SK-N-SH treated with all-trans-retinoic acid at 6 μM for 48 hours (cell line): ENCODE measurements at regions not wholly inside any gene's neighbourhood (a gene's known extent, or its start where the extent isn't known, plus 50 kb on each side); places are given as distances from the start of the nearest gene placed in this dataset.

ENCODE experiments used
- ARNTL ChIP-seq: fragments of 450-650 bp; formaldehyde crosslinking; IDR thresholded peaks from 2 replicates; pipeline ENCODE4 v1.5.0; 2020; ENCODE audit warnings: low read depth, mild to moderate bottlenecking, moderate library complexity, borderline replicate concordance
- CREB5 ChIP-seq: fragments of 250-450 bp; sonication (Bioruptor Pico); IDR thresholded peaks from 2 replicates; pipeline ENCODE4 v1.5.1; 2020; ENCODE audit warnings: low read depth, mild to moderate bottlenecking, moderate library complexity
- CSDC2 ChIP-seq: fragments of 250-450 bp; sonication (Bioruptor Pico); IDR thresholded peaks from 2 replicates; pipeline ENCODE4 v1.5.0; 2020; ENCODE audit warnings: mild to moderate bottlenecking, moderate library complexity
- ESRRG ChIP-seq: fragments of 250-450 bp; sonication (Bioruptor Pico); IDR thresholded peaks from 2 replicates; pipeline ENCODE4 v1.6.1; 2021; ENCODE audit warnings: mild to moderate bottlenecking
- PATZ1 ChIP-seq: fragments of 250-450 bp; sonication (Bioruptor Pico); IDR thresholded peaks from 2 replicates; pipeline ENCODE4 v1.8.0; 2020; ENCODE audit warnings: mild to moderate bottlenecking, moderate library complexity, borderline replicate concordance
- SNAI2 ChIP-seq: fragments of 250-450 bp; sonication (Bioruptor Pico); IDR thresholded peaks from 2 replicates; pipeline ENCODE4 v1.5.0; 2020; ENCODE audit warnings: mild to moderate bottlenecking, moderate library complexity
- ZC3H10 ChIP-seq: fragments of 250-450 bp; sonication (Bioruptor Pico); IDR thresholded peaks from 2 replicates; pipeline ENCODE4 v1.5.1; 2021; ENCODE audit warnings: mild to moderate bottlenecking, moderate library complexity
- ZFP3 ChIP-seq: fragments of 250-450 bp; sonication (Bioruptor Pico); IDR thresholded peaks from 2 replicates; pipeline ENCODE4 v1.5.0; 2020; ENCODE audit warnings: mild to moderate bottlenecking, moderate library complexity
- ZFP30 ChIP-seq: fragments of 450-650 bp; formaldehyde crosslinking; IDR thresholded peaks from 2 replicates; pipeline ENCODE4 v1.5.0; 2022; ENCODE audit warnings: mild to moderate bottlenecking, moderate library complexity
- ZNF70 ChIP-seq: fragments of 450-650 bp; formaldehyde crosslinking; IDR thresholded peaks from 2 replicates; pipeline ENCODE4 v1.5.0; 2020; ENCODE audit warnings: mild to moderate bottlenecking, moderate library complexity
- ZNF8 ChIP-seq: fragments of 450-650 bp; formaldehyde crosslinking; IDR thresholded peaks from 2 replicates; pipeline ENCODE4 v1.5.0; 2020; ENCODE audit warnings: mild to moderate bottlenecking, moderate library complexity

GRCh38 chr4:177064116-177064515, 245.6 kb upstream of the NEIL3 start:
- no peak for TF ChIP-seq ZNF70 (CRISPR knock-in tag)
- no peak for TF ChIP-seq ARNTL (CRISPR knock-in tag)
- no peak for TF ChIP-seq CSDC2 (CRISPR knock-in tag)
- TF ChIP-seq ESRRG (CRISPR knock-in tag): no peak
- TF ChIP-seq PATZ1 (CRISPR knock-in tag): no peak
- TF ChIP-seq ZFP3: no peak
- no peak for TF ChIP-seq ZNF8 (CRISPR knock-in tag)
- no peak for TF ChIP-seq SNAI2
- no peak for TF ChIP-seq ZFP30 (CRISPR knock-in tag)
- TF ChIP-seq CREB5 (CRISPR knock-in tag): no peak
- no peak for TF ChIP-seq ZC3H10 (CRISPR knock-in tag)
